NCI-H460 (cell line): ENCODE measurements at regions not wholly inside any gene's neighbourhood (a gene's known extent, or its start where the extent isn't known, plus 50 kb on each side); places are given as distances from the start of the nearest gene placed in this dataset.
"Not testable (repeated sequence)": the region's sequence is repeated elsewhere in the genome, so short reads cannot be mapped to it uniquely, and the experiment has no call there.

ENCODE experiments used
- DNase-seq: peaks from one replicate; pipeline ENCODE4 v3.0.0-alpha.2; 2016; ENCODE audit warnings: low read depth; ENCODE audit errors: extremely low read depth

GRCh38 chr14:84929086-84929485 is 600.9 kb upstream of the FLRT2 start:
- no peak for DNase-seq

- no peak for DNase-seq
Observed at GRCh38 chr14:84929834-84930233, 600.1 kb upstream of the FLRT2 start.

- no peak for DNase-seq
Observed at GRCh38 chr14:84937016-84937415, 592.9 kb upstream of the FLRT2 start.

GRCh38 chr14:84937449-84937848 is 592.5 kb upstream of the FLRT2 start:
- DNase-seq: no peak

GRCh38 chr14:84944901-84945300 is 585.0 kb upstream of the FLRT2 start:
- not testable (repeated sequence) for DNase-seq

- no peak for DNase-seq
Observed at GRCh38 chr14:84959851-84960520, 570.0 kb upstream of the FLRT2 start.

GRCh38 chr14:84961637-84962036 is 568.3 kb upstream of the FLRT2 start:
- no peak for DNase-seq

- DNase-seq: no peak
Observed at GRCh38 chr14:84963518-84963917, 566.4 kb upstream of the FLRT2 start.

- DNase-seq: no peak
Observed at GRCh38 chr14:84965279-84965678, 564.7 kb upstream of the FLRT2 start.

GRCh38 chr14:84969501-84969900 is 560.4 kb upstream of the FLRT2 start:
- DNase-seq: peak; percentile 33

- DNase-seq: no peak
Observed at GRCh38 chr14:84975241-84975902, 554.6 kb upstream of the FLRT2 start.

- DNase-seq: no peak
Observed at GRCh38 chr14:84976805-84977204, 553.1 kb upstream of the FLRT2 start.

- no peak for DNase-seq
Observed at GRCh38 chr14:84987042-84987441, 542.9 kb upstream of the FLRT2 start.

GRCh38 chr14:84988357-84988756 is 541.6 kb upstream of the FLRT2 start:
- DNase-seq: no peak

- DNase-seq: no peak
Observed at GRCh38 chr14:84991021-84991420, 538.9 kb upstream of the FLRT2 start.

GRCh38 chr14:84998216-84998615 is 531.7 kb upstream of the FLRT2 start:
- DNase-seq: no peak

GRCh38 chr14:85002846-85003245 is 527.1 kb upstream of the FLRT2 start:
- DNase-seq: no peak

- DNase-seq: no peak
Observed at GRCh38 chr14:85003805-85004204, 526.1 kb upstream of the FLRT2 start.

GRCh38 chr14:85009506-85009905 is 520.4 kb upstream of the FLRT2 start:
- DNase-seq: no peak

- no peak for DNase-seq
Observed at GRCh38 chr14:85010186-85010585, 519.8 kb upstream of the FLRT2 start.

- DNase-seq: no peak
Observed at GRCh38 chr14:85016496-85016895, 513.4 kb upstream of the FLRT2 start.

- DNase-seq: not testable (repeated sequence)
Observed at GRCh38 chr14:85023866-85024265, 506.1 kb upstream of the FLRT2 start.

- peak; percentile 41 for DNase-seq
Observed at GRCh38 chr14:85024931-85025330, 505.0 kb upstream of the FLRT2 start.
